H9 (cell line): ENCODE measurements at regions not wholly inside any gene's neighbourhood (a gene's known extent, or its start where the extent isn't known, plus 50 kb on each side); places are given as distances from the start of the nearest gene placed in this dataset.

Experiments used
- DNase-seq: peaks from one replicate; pipeline ENCODE4 v3.0.0-alpha.2; 2017
- H2AFZ ChIP-seq: one replicate; pipeline ENCODE4 v1.6.1; 2013; ENCODE audit warnings: mild to moderate bottlenecking, low read length, control low read depth, moderate library complexity
- H2AK5ac ChIP-seq: 2 replicates; pipeline ENCODE4 v1.6.1; 2013; ENCODE audit warnings: low read length, control low read depth, mixed read lengths; ENCODE audit not compliant: insufficient read length
- H2BK120ac ChIP-seq: one replicate; pipeline ENCODE4 v1.6.1; 2013; ENCODE audit warnings: low read depth, mild to moderate bottlenecking, low read length, control low read depth, inconsistent platforms; ENCODE audit not compliant: poor library complexity, severe bottlenecking
- H2BK12ac ChIP-seq: 2 replicates; pipeline ENCODE4 v1.6.1; 2013; ENCODE audit warnings: low read length, control low read depth, mixed read lengths, low read depth; ENCODE audit not compliant: insufficient read length
- H2BK15ac ChIP-seq: 2 replicates; pipeline ENCODE4 v1.6.1; 2013; ENCODE audit warnings: low read depth, low read length, control low read depth
- H2BK20ac ChIP-seq: one replicate; pipeline ENCODE4 v1.6.1; 2013; ENCODE audit warnings: low read depth, mild to moderate bottlenecking, low read length, control low read depth, inconsistent platforms; ENCODE audit not compliant: poor library complexity, severe bottlenecking
- H2BK5ac ChIP-seq: 2 replicates; pipeline ENCODE4 v1.6.1; 2013; ENCODE audit warnings: low read length, control low read depth, mixed read lengths; ENCODE audit not compliant: insufficient read length
- H3K14ac ChIP-seq: 2 replicates; pipeline ENCODE4 v1.6.1; 2013; ENCODE audit warnings: low read length, control low read depth; ENCODE audit not compliant: insufficient read depth
- H3K18ac ChIP-seq: 2 replicates; pipeline ENCODE4 v1.6.1; 2013; ENCODE audit warnings: low read depth, mild to moderate bottlenecking, mixed read lengths, low read length, control low read depth; ENCODE audit not compliant: insufficient read length
- H3K23ac ChIP-seq: 2 replicates; pipeline ENCODE4 v1.6.1; 2013; ENCODE audit warnings: low read length, control low read depth, mixed read lengths, low read depth; ENCODE audit not compliant: insufficient read length
- H3K23me2 ChIP-seq: 2 replicates; pipeline ENCODE4 v1.6.1; 2013; ENCODE audit warnings: low read depth, mild to moderate bottlenecking, mixed read lengths, low read length, control low read depth; ENCODE audit not compliant: insufficient read length, poor library complexity, severe bottlenecking
- H3K27ac ChIP-seq: 2 replicates; pipeline ENCODE4 v1.5.1; 2013; ENCODE audit warnings: low read length, control low read depth, mixed read lengths, low read depth; ENCODE audit not compliant: insufficient read length
- H3K27me3 ChIP-seq: 2 replicates; pipeline ENCODE4 v1.6.1; 2013; ENCODE audit warnings: low read length, control low read depth, inconsistent platforms; ENCODE audit not compliant: insufficient read depth
- H3K4ac ChIP-seq: 2 replicates; pipeline ENCODE4 v1.6.1; 2013; ENCODE audit warnings: low read depth, mild to moderate bottlenecking, control low read depth, inconsistent platforms, low read length, moderate library complexity
- H3K4me1 ChIP-seq: 2 replicates; pipeline ENCODE4 v1.6.1; 2013; ENCODE audit warnings: low read length, control low read depth, inconsistent platforms; ENCODE audit not compliant: insufficient read depth
- H3K4me2 ChIP-seq: 2 replicates; pipeline ENCODE4 v1.6.1; 2013; ENCODE audit warnings: low read length, control low read depth, mixed read lengths; ENCODE audit not compliant: insufficient read length, insufficient read depth
- H3K56ac ChIP-seq: 2 replicates; pipeline ENCODE4 v1.6.1; 2013; ENCODE audit warnings: low read depth, mild to moderate bottlenecking, mixed read lengths, low read length, control low read depth; ENCODE audit not compliant: insufficient read length
- H3K79me1 ChIP-seq: 2 replicates; pipeline ENCODE4 v1.6.1; 2013; ENCODE audit warnings: low read depth, mild to moderate bottlenecking, moderate library complexity, low read length, control low read depth, inconsistent platforms; ENCODE audit not compliant: insufficient read depth, poor library complexity, severe bottlenecking
- H3K79me2 ChIP-seq: 2 replicates; pipeline ENCODE4 v1.6.1; 2013; ENCODE audit warnings: low read length, control low read depth, inconsistent platforms; ENCODE audit not compliant: insufficient read depth
- H3K9ac ChIP-seq: 2 replicates; pipeline ENCODE4 v1.6.1; 2013; ENCODE audit warnings: low read length, control low read depth, mixed read lengths; ENCODE audit not compliant: insufficient read length; ENCODE audit errors: extremely low read depth
- H3K9me3 ChIP-seq: one replicate; pipeline ENCODE4 v1.6.1; 2013; ENCODE audit warnings: low read depth, low read length, inconsistent platforms; ENCODE audit not compliant: control insufficient read depth
- H3T11ph ChIP-seq: one replicate; pipeline ENCODE4 v1.6.1; 2013; ENCODE audit warnings: mild to moderate bottlenecking, low read length, control low read depth, inconsistent platforms
- H4K20me1 ChIP-seq: one replicate; pipeline ENCODE4 v1.6.1; 2013; ENCODE audit not compliant: control insufficient read depth, insufficient read length, insufficient read depth
- H4K5ac ChIP-seq: 2 replicates; pipeline ENCODE4 v1.6.1; 2013; ENCODE audit warnings: low read depth, mild to moderate bottlenecking, mixed read lengths, low read length, control low read depth; ENCODE audit not compliant: insufficient read length
- H4K8ac ChIP-seq: replicated peaks from 2 replicates; pipeline ENCODE4 v1.6.1; 2013; ENCODE audit warnings: low read length, control low read depth, mixed read lengths, low read depth; ENCODE audit not compliant: insufficient read length
- H4K91ac ChIP-seq: 2 replicates; pipeline ENCODE4 v1.6.1; 2013; ENCODE audit warnings: low read depth, mild to moderate bottlenecking, moderate library complexity, mixed read lengths, low read length, control low read depth; ENCODE audit not compliant: insufficient read length
- H3K27ac Mint-ChIP-seq, 3 experiments: 2 replicates in 2 of 3; 3 replicates in 1 of 3; pipeline ENCODE4 v1.8.0; 2020 to 2021; ENCODE audit warnings: mixed read lengths in 3 of 3, mild to moderate bottlenecking in 1 of 3, moderate library complexity in 1 of 3
- H3K27me3 Mint-ChIP-seq: 2 replicates; pipeline ENCODE4 v1.8.0; 2021; ENCODE audit warnings: low read depth, mild to moderate bottlenecking, moderate library complexity, mixed read lengths
- H3K36me3 Mint-ChIP-seq, 3 experiments: 2 replicates in 2 of 3; 3 replicates in 1 of 3; pipeline ENCODE4 v1.8.0; 2020 to 2021; ENCODE audit warnings: low read depth in 3 of 3, mixed read lengths in 3 of 3; ENCODE audit not compliant: insufficient read depth in 1 of 3
- H3K4me1 Mint-ChIP-seq, 2 experiments: 2 replicates each; pipeline ENCODE4 v1.8.0; 2020; ENCODE audit warnings: mixed read lengths in 2 of 2
- H3K4me3 Mint-ChIP-seq, 2 experiments: 2 replicates in 1 of 2; 3 replicates in 1 of 2; pipeline ENCODE4 v1.8.0; 2020 to 2021; ENCODE audit warnings: mild to moderate bottlenecking in 2 of 2, mixed read lengths in 2 of 2, moderate library complexity in 1 of 2
- H3K9me3 Mint-ChIP-seq, 2 experiments: 2 replicates in 1 of 2; 3 replicates in 1 of 2; pipeline ENCODE4 v1.8.0; 2020; ENCODE audit warnings: mild to moderate bottlenecking in 2 of 2, mixed read lengths in 2 of 2, moderate library complexity in 1 of 2
- WGBS: extraction: QIAGEN DNeasy Blood & Tissue Kit; methylation state at CpG from one replicate; pipeline ENCODE4 v1.1.7; 2013; ENCODE audit warnings: missing lambda C conversion rate, low lambda C conversion rate, mixed read lengths; ENCODE audit not compliant: insufficient read length; ENCODE audit errors: extremely low coverage; 5-methylcytosine and 5-hydroxymethylcytosine counted together
- TF ChIP-seq, protein P1 (sequence below): fragments of 200-600 bp; sonication (generic); conservative IDR thresholded peaks from 3 replicates; pipeline ENCODE4 v1.8.0; 2021; ENCODE audit warnings: antibody characterized with exemption, mild to moderate bottlenecking

DNA sequence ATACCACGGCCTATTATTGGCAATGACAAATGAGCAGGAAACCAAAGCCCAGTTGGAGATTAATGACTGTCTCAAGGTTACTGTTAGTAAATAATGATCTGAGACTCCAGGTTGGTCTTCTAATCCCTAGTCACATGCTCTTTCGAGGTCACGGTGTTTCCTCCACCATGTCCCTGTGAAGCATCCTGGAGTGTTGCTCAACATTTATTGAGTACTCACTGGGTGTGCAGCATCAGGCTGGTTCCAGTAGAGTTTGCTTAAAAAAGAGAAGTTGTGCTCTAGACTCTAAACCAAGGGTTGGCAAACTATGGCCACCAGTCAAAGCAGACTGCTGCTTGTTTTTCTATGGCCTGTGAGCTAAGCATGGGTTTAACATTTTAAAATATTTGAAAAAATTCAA, 263.8 kb upstream of the ATP5MC3 start:
- Histone ChIP-seq H2BK15ac (no peak overlapping the region), H2AK5ac (no peak overlapping the region), H4K91ac (no peak overlapping the region), H3K27me3 (no peaks in the 10 kb centered on the region), H3K23me2 (no peaks in the 10 kb centered on the region), H2BK12ac (no peak overlapping the region), H3K4me1 (no peaks in the 10 kb centered on the region; the same call in 1 of the 2 replicates), H3K18ac (no peak overlapping the region), H3K9ac (no peak overlapping the region), H3K14ac (no peak overlapping the region), H3K79me2 (no peaks in the 10 kb centered on the region), H3K27ac (no peak overlapping the region), H3T11ph (no peak overlapping the region), H4K8ac (no peak overlapping the region), H3K4me2 (no peak overlapping the region), H3K56ac (no peak overlapping the region), H4K5ac (no peak overlapping the region), H2BK120ac (no peak overlapping the region), H2BK20ac (no peak overlapping the region), H3K23ac (peak overlapping the region; percentile 36), H3K9me3 (no peaks in the 10 kb centered on the region), H4K20me1 (no peaks in the 10 kb centered on the region), H2AFZ (no peak overlapping the region), H2BK5ac (no peak overlapping the region), H3K4ac (no peak overlapping the region), H3K79me1 (no peaks in the 10 kb centered on the region)
- Mint-ChIP-seq H3K9me3 (no peaks in the 10 kb centered on the region; a peak in 1 of 5 replicates), H3K4me1 (peaks cover 19 to 26% of the 10 kb centered on the region in 2 experiments), H3K27ac (no peak overlapping the region), H3K4me3 (no peak overlapping the region), H3K36me3 (no peaks in the 10 kb centered on the region), H3K27me3 (no peaks in the 10 kb centered on the region; the same call in 1 of the 2 replicates)
- DNase-seq, result no peak
- TF ChIP-seq, protein P1, sequence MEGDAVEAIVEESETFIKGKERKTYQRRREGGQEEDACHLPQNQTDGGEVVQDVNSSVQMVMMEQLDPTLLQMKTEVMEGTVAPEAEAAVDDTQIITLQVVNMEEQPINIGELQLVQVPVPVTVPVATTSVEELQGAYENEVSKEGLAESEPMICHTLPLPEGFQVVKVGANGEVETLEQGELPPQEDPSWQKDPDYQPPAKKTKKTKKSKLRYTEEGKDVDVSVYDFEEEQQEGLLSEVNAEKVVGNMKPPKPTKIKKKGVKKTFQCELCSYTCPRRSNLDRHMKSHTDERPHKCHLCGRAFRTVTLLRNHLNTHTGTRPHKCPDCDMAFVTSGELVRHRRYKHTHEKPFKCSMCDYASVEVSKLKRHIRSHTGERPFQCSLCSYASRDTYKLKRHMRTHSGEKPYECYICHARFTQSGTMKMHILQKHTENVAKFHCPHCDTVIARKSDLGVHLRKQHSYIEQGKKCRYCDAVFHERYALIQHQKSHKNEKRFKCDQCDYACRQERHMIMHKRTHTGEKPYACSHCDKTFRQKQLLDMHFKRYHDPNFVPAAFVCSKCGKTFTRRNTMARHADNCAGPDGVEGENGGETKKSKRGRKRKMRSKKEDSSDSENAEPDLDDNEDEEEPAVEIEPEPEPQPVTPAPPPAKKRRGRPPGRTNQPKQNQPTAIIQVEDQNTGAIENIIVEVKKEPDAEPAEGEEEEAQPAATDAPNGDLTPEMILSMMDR, result no peak
- WGBS, result no CpG with 5 or more reads among the region's 3 CpGs
